Naive B cell (primary cell): ENCODE measurements at regions not wholly inside any gene's neighbourhood (a gene's known extent, or its start where the extent isn't known, plus 50 kb on each side); places are given as distances from the start of the nearest gene placed in this dataset.

ENCODE experiments used
- ATAC-seq, 2 donors: fragments of 150-1000 bp; cut with Tn5 transposase; 2 replicates each; pipeline ENCODE4 v1.10.0; 2021; ENCODE audit warnings: low read depth in 2 of 2, mild to moderate bottlenecking in 2 of 2, moderate library complexity in 2 of 2
- DNase-seq: peaks from one replicate; pipeline ENCODE4 v3.0.0; 2022
- H3K27ac Mint-ChIP-seq, 6 donors: one replicate each; pipeline ENCODE4 v1.8.0; 2020 to 2022; ENCODE audit warnings: mild to moderate bottlenecking in 6 of 6, mixed read lengths in 6 of 6, moderate library complexity in 5 of 6, inconsistent platforms in 2 of 6
- H3K27me3 Mint-ChIP-seq, 3 donors: one replicate each; pipeline ENCODE4 v1.8.0; 2021 to 2022; ENCODE audit warnings: mixed read lengths in 3 of 3, mild to moderate bottlenecking in 1 of 3
- H3K36me3 Mint-ChIP-seq, 2 donors: one replicate each; pipeline ENCODE4 v1.8.0; 2020 to 2022; ENCODE audit warnings: mixed read lengths in 2 of 2, inconsistent platforms in 1 of 2, mild to moderate bottlenecking in 1 of 2
- H3K4me1 Mint-ChIP-seq, 3 donors: one replicate each; pipeline ENCODE4 v1.8.0; 2020 to 2022; ENCODE audit warnings: mixed read lengths in 3 of 3, inconsistent platforms in 1 of 3, mild to moderate bottlenecking in 1 of 3, moderate library complexity in 1 of 3
- H3K4me3 Mint-ChIP-seq, 8 donors: one replicate each; pipeline ENCODE4 v1.8.0; 2020 to 2022; ENCODE audit warnings: mild to moderate bottlenecking in 8 of 8, mixed read lengths in 8 of 8, moderate library complexity in 8 of 8, inconsistent platforms in 2 of 8
- H3K9me3 Mint-ChIP-seq, 7 donors: one replicate each; pipeline ENCODE4 v1.8.0; 2020 to 2022; ENCODE audit warnings: mixed read lengths in 7 of 7, mild to moderate bottlenecking in 5 of 7, inconsistent platforms in 2 of 7, moderate library complexity in 1 of 7

DNA sequence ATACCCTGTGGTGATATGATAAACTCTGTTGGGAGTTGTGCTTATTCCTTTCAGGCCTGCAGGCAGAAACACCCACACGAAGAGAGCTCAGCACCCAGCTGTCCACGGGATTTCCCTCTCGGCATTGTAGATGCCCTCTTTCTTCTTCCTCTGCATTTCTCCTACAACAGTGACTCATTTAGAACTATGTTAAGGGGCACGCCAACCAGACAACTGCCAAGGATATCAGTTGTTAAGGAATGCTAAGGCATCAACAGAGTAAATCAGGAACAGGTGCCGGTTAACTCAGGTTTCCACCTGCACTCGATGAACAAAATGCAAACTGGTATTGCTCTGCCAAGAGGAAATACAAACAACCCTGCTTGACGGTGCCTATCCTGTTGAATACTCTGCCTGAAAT, 270.0 kb upstream of the PEX5L start:
- no peak for ATAC-seq
- Mint-ChIP-seq H3K4me1 (no peaks in the 10 kb centered on the region), H3K27me3 (peaks cover 0 to 4% (median 0%) of the 10 kb centered on the region in 3 donors), H3K9me3 (peaks cover 0 to 8% (median 0%) of the 10 kb centered on the region in 7 donors), H3K4me3 (no peak overlapping the region), H3K27ac (no peak overlapping the region), H3K36me3 (no peaks in the 10 kb centered on the region)
- no peak for DNase-seq

DNA sequence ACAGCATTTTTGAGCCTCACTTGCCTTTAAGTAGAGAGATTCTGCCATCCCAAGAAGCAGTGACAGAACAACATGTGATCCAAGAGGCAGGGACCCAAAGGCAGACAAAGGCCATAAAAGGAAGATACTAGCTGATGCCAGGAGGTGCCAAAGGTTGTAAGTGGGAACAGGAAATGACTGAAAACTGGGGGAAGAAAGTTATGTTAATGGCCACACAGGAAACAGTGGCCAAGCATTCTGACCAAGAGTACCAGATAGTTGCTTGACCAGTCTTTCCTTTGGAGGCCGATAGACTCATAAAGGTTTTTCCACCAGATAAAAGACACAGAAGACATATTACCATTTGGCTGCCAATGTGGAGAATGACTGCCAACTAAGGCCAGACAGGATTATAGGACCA, 274.5 kb upstream of the PEX5L start:
- ATAC-seq (no peak), DNase-seq (no peak)
- no peaks in the 10 kb centered on the region for H3K4me1 Mint-ChIP-seq
- H3K4me3 Mint-ChIP-seq: no peak overlapping the region
- H3K27me3 Mint-ChIP-seq: no peaks in the 10 kb centered on the region
- no peak overlapping the region for H3K27ac Mint-ChIP-seq
- H3K36me3 Mint-ChIP-seq: no peaks in the 10 kb centered on the region
- peaks cover 0 to 8% (median 0%) of the 10 kb centered on the region in 7 donors for H3K9me3 Mint-ChIP-seq

DNA sequence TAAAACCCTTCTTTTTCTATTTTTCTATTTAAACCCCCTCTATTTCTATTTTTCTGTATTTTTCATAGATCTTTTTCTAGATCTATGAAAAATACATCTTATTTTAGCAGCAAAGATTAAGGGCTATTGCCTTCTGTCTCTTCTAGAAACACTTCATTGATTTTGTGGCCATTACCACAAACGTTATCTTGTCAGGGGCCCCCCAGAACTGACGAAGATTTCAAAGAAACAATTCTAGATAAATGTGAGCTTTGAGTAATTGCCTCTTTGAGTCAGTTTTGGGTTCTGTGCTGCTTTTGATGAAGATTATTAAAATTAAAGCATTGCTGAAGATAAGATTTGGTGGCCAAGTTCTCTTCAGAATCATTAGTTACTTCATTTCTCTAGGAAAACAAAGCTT, 279.6 kb upstream of the PEX5L start:
- ATAC-seq (no peak), DNase-seq (no peak)
- H3K4me3 Mint-ChIP-seq: no peak overlapping the region
- no peaks in the 10 kb centered on the region for H3K27me3 Mint-ChIP-seq
- no peaks in the 10 kb centered on the region for H3K36me3 Mint-ChIP-seq
- no peaks in the 10 kb centered on the region for H3K4me1 Mint-ChIP-seq
- H3K9me3 Mint-ChIP-seq: peaks cover 0 to 3% (median 0%) of the 10 kb centered on the region in 7 donors
- no peak overlapping the region for H3K27ac Mint-ChIP-seq

DNA sequence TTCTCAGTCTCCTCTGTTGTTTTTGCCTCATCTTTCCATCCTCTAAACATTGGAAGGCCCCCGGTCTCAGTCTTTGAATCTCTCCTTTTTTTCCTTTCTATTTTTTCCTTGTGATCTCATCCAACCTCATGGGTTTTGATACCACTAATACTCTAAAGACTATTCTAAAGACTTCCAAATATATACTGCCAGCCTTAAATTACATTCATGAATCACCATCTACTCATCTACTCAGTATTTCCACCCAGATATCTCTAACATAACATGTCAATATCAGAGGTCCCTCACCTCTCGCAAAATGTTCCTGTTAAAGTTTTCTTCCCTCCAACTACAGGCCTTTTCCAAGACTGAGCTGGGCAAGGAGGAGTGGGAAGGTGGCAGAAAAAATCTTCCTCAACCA, 282.5 kb upstream of the TTC14 start:
- Mint-ChIP-seq H3K36me3 (no peaks in the 10 kb centered on the region), H3K9me3 (peaks cover 0 to 4% (median 0%) of the 10 kb centered on the region in 7 donors), H3K27me3 (no peaks in the 10 kb centered on the region), H3K27ac (no peak overlapping the region), H3K4me1 (no peaks in the 10 kb centered on the region), H3K4me3 (no peak overlapping the region)
- ATAC-seq (no peak), DNase-seq (no peak)

DNA sequence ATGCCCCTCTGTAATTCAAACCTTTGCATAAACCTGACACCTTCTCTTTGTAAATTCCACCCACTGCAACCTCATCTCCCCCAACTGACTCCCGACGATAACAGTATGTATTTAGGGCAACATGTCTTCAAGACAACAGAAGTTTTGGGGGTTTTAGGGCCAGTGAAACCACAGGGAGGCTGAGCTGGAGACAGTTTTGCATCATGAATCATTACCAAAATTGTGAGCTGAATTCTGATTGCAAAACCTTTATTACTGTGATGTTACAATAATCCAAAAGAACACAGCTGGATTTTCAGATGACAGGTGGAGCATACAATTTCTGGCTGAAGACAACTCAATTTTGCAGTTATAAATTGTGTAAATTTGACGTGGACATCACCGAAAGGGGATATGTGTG, 281.3 kb upstream of the TTC14 start:
- Mint-ChIP-seq H3K27ac (no peak overlapping the region), H3K4me3 (no peak overlapping the region), H3K9me3 (peaks cover 0 to 4% (median 0%) of the 10 kb centered on the region in 7 donors), H3K36me3 (no peaks in the 10 kb centered on the region), H3K4me1 (no peaks in the 10 kb centered on the region), H3K27me3 (no peaks in the 10 kb centered on the region)
- DNase-seq: no peak
- no peak for ATAC-seq

DNA sequence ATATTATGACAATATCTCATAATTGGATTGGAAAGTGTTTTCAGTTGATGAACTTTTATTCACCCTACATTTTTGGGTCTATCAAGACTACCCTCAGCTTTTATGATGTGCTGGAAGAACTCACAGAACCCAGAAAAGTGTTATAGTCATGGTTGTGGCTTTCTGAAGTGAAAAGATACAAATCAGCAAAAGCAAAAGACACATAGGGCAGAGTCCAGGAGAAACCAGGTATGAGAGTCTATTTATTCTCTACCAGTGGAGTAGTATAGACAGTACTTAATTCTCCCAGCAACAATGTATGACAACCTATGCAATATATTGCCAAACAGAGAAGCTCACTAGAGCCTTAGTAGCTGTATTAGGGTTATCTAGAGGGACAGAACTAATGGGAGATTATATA, 280.4 kb upstream of the TTC14 start:
- H3K4me1 Mint-ChIP-seq: no peaks in the 10 kb centered on the region
- H3K27me3 Mint-ChIP-seq: no peaks in the 10 kb centered on the region
- H3K36me3 Mint-ChIP-seq: no peaks in the 10 kb centered on the region
- H3K9me3 Mint-ChIP-seq: peaks cover 0 to 4% (median 0%) of the 10 kb centered on the region in 7 donors
- H3K27ac Mint-ChIP-seq: no peak overlapping the region
- DNase-seq: no peak
- ATAC-seq: no peak
- H3K4me3 Mint-ChIP-seq: no peak overlapping the region

DNA sequence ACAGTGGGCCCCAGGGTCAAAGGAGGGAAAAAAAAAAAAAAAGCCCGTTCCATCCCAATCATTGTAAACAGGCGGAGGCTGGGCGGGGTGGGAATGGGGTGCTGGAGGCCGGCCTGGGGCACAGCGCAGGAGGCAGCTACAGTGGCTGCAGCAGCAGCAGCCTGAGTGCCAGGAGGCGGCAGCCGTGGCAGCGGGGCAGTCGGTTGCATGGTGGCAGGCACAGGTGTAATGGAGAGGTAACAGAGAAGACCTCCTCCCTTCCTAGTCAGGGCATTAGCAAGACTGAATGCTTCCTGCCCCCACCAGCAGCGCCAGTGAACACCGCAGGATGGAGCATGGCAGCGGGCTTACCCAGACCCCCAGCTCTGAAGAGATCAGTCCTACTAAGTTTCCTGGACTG, 279.1 kb upstream of the TTC14 start:
- Mint-ChIP-seq H3K27me3 (no peaks in the 10 kb centered on the region), H3K4me1 (no peaks in the 10 kb centered on the region), H3K9me3 (peaks cover 0 to 4% (median 0%) of the 10 kb centered on the region in 7 donors), H3K36me3 (no peaks in the 10 kb centered on the region), H3K4me3 (no peak overlapping the region), H3K27ac (no peak overlapping the region)
- DNase-seq (no peak), ATAC-seq (no peak)

DNA sequence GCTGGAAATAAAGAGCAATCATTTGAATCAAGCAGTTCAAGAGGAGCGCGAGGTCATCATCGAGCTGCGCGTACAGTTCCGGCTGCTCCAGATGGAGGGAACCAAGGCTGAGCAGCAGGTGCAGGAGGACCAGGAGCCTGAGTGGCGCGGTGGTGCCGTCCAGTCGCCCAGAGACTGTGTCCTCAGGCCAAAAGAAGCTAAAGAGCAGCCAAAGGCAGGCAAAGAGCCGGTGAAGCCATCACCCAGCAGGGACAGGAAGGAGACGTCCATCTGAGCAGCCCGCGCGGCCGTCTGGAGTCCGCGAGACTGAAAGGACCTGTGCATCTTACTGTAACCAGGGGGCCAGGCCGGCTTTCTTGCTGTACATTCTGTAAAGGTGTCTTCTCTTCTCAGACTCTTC, 277.2 kb upstream of the TTC14 start:
- H3K9me3 Mint-ChIP-seq: peaks cover 0 to 4% (median 0%) of the 10 kb centered on the region in 7 donors
- H3K27ac Mint-ChIP-seq: no peak overlapping the region
- H3K27me3 Mint-ChIP-seq: no peaks in the 10 kb centered on the region
- no peak overlapping the region for H3K4me3 Mint-ChIP-seq
- ATAC-seq (no peak), DNase-seq (no peak)
- no peaks in the 10 kb centered on the region for H3K4me1 Mint-ChIP-seq
- H3K36me3 Mint-ChIP-seq: no peaks in the 10 kb centered on the region

DNA sequence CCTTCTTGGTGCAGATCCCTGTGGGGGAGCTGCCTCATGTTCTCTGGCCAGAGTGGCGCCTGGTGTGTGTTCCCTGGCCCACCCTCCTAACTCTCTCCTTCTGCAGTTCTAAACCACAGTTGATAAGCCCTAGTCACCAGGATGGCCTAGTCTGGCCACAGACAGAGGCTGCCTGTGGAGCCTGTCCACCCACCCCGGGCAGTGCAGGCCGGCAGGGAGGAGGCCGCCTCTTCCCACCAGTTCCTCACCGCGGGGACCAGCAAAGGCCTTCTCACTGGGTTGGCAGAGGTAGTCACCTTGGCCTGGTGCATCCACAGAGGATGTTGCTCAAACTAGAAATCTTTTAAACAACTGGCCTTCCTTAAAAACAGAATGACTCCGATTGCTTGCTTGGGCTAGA, 276.4 kb upstream of the TTC14 start:
- ATAC-seq (no peak), DNase-seq (no peak)
- no peak overlapping the region for H3K4me3 Mint-ChIP-seq
- no peak overlapping the region for H3K27ac Mint-ChIP-seq
- H3K4me1 Mint-ChIP-seq: no peaks in the 10 kb centered on the region
- H3K27me3 Mint-ChIP-seq: no peaks in the 10 kb centered on the region
- H3K9me3 Mint-ChIP-seq: peaks cover 0 to 4% (median 0%) of the 10 kb centered on the region in 7 donors
- no peaks in the 10 kb centered on the region for H3K36me3 Mint-ChIP-seq

DNA sequence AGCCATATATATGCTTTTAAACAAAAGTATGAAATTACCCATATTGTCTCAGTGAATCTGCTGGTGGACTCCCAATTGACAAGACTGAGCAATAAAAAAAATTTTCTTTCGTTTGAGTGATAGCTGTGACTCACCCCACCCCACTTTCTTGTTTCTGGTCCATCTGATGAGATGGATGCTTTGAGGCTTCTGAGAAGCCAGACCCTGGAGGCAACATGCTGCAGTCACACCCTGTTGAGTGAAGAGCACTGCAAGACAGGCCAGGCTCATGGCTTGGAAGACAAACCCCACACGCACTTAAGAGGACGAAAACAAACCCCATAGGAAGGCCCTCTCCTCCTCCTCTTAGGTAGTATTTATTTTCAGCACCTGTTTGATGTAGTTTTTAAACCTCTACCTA, 276.0 kb upstream of the TTC14 start:
- no peak overlapping the region for H3K27ac Mint-ChIP-seq
- ATAC-seq (no peak), DNase-seq (no peak)
- no peak overlapping the region for H3K4me3 Mint-ChIP-seq
- no peaks in the 10 kb centered on the region for H3K4me1 Mint-ChIP-seq
- no peaks in the 10 kb centered on the region for H3K36me3 Mint-ChIP-seq
- H3K9me3 Mint-ChIP-seq: peaks cover 0 to 4% (median 0%) of the 10 kb centered on the region in 7 donors
- H3K27me3 Mint-ChIP-seq: no peaks in the 10 kb centered on the region

DNA sequence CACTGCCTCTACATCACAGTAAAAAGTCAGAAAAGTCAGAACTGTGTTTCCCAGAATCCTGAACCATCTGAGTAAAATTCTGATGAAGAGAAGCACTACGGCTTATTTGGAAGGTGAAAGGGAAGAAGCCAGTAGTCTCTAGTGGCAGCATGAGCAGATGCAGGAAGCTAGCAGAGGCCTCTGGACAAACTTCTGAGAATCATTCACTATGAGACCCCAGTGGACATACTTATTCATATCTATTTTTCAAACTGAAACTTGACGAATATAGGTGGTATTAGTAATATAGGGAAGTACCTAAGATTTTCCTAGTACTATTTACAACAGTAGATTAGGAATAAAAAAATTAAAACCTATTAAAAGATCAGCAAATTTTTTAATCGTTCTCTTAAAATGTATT, 272.8 kb upstream of the TTC14 start:
- Mint-ChIP-seq H3K36me3 (no peaks in the 10 kb centered on the region), H3K4me3 (no peak overlapping the region), H3K9me3 (peaks cover 0 to 10% (median 6%) of the 10 kb centered on the region in 7 donors), H3K27ac (no peak overlapping the region), H3K4me1 (no peaks in the 10 kb centered on the region), H3K27me3 (no peaks in the 10 kb centered on the region)
- no peak for DNase-seq
- no peak for ATAC-seq

DNA sequence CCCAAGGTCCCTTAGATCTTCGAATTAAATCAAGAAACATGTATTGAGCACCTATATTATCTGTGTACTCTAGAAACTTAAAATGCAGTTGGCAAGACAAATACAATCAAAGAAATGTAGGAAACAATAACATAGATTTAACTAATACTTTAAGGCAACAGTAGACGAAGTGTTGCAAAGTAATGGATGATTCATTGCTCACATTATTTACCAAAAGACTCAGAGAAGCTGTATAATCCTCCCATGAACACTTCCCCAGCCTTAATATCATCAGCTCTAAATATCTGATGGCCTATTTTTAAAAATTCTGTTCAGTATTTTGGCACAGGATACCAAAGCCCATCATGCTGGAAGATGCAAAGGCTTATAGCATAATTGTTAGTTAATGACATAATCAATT, 272.1 kb upstream of the TTC14 start:
- ATAC-seq: no peak
- H3K4me3 Mint-ChIP-seq: no peak overlapping the region
- no peak for DNase-seq
- no peaks in the 10 kb centered on the region for H3K36me3 Mint-ChIP-seq
- no peak overlapping the region for H3K27ac Mint-ChIP-seq
- no peaks in the 10 kb centered on the region for H3K4me1 Mint-ChIP-seq
- no peaks in the 10 kb centered on the region for H3K27me3 Mint-ChIP-seq
- H3K9me3 Mint-ChIP-seq: peaks cover 0 to 10% (median 4%) of the 10 kb centered on the region in 7 donors

DNA sequence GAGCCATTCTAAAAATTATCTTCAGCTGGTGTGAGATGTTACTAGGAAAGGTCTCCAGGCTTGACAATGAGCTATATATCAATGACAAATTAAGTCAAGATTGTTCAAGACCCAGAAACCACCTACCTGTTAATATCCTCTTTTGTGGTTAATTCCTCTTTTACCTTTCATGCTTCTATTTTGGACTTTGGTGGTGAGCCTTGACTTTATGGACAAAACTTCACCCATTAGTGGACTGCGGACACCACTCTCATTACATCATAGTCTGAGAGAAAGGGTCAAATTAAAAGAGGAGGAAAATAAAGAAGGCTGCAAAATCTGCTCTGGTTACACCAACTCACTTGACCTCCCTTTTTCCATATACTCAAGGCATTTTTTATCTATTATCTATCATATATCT, 271.5 kb upstream of the TTC14 start:
- Mint-ChIP-seq H3K9me3 (peaks cover 0 to 10% (median 4%) of the 10 kb centered on the region in 7 donors), H3K36me3 (no peaks in the 10 kb centered on the region), H3K4me3 (no peak overlapping the region), H3K27me3 (no peaks in the 10 kb centered on the region), H3K4me1 (no peaks in the 10 kb centered on the region), H3K27ac (no peak overlapping the region)
- DNase-seq (no peak), ATAC-seq (no peak)

DNA sequence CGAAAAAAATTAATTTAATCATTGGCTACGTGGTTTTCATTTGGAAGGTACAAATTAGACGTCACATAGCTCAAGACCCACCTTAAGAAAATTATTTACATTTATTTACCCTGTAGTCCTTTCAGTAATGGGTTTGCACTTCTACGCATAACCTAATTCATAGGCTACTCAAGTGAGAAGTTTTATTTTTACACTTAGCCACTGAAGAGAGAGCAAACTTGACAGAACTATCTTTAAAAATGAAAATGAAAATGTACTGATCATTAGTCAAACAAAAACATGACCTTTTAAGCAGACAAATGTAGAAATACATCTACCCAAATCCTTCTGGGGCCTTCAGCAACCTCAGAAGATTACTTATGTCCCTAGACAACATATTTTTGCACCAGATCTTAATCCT, 269.4 kb upstream of the TTC14 start:
- DNase-seq (no peak), ATAC-seq (no peak)
- Mint-ChIP-seq H3K4me1 (no peaks in the 10 kb centered on the region), H3K4me3 (no peak overlapping the region), H3K9me3 (peaks cover 0 to 8% (median 6%) of the 10 kb centered on the region in 7 donors), H3K27ac (no peak overlapping the region), H3K27me3 (no peaks in the 10 kb centered on the region), H3K36me3 (no peaks in the 10 kb centered on the region)

DNA sequence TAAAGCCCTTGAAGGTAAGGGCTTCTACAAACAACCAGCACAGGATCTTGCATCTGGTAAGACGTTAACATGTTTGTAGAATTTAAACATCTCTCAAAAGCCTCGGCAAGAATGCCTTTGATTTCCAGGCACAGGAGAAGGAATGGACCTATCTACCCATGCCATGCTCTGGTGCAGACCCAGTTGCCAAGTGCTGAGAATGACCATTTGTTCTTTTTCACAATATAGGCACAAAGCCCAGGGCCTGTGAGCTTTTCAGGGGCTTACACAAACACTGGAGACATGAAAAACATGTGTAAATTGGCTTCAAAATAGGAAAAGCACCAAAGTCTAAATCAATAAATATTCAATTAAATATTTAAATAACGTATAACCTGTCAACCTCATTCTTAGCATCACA, 266.9 kb upstream of the TTC14 start:
- Mint-ChIP-seq H3K9me3 (peaks cover 0 to 8% (median 6%) of the 10 kb centered on the region in 7 donors), H3K36me3 (no peaks in the 10 kb centered on the region), H3K4me3 (no peak overlapping the region), H3K27me3 (no peaks in the 10 kb centered on the region), H3K27ac (no peak overlapping the region), H3K4me1 (no peaks in the 10 kb centered on the region)
- no peak for DNase-seq
- no peak for ATAC-seq
